GM04504 (cell line): ENCODE measurements at regions not wholly inside any gene's neighbourhood (a gene's known extent, or its start where the extent isn't known, plus 50 kb on each side); places are given as distances from the start of the nearest gene placed in this dataset.
A peak's percentile ranks its signal among the peaks of the same experiment; 100 is the strongest.
"Not testable (repeated sequence)": the region's sequence is repeated elsewhere in the genome, so short reads cannot be mapped to it uniquely, and the experiment has no call there.

Source experiments
- DNase-seq: peaks from one replicate; pipeline ENCODE4 v3.0.0-alpha.2; 2012; ENCODE audit warnings: low read depth

- no peak for DNase-seq
Measured at GRCh38 chr12:69028941-69029729, 96.2 kb upstream of the CPM start.

GRCh38 chr12:69030321-69030720, 97.3 kb upstream of the CPM start:
- no peak for DNase-seq

GRCh38 chr12:69036533-69036932, 103.6 kb upstream of the CPM start:
- no peak for DNase-seq

- no peak for DNase-seq
Measured at GRCh38 chr12:69036999-69037398, 104.0 kb upstream of the CPM start.

- DNase-seq: no peak
Measured at GRCh38 chr12:69039911-69040310, 106.9 kb upstream of the CPM start.

GRCh38 chr12:69042557-69042956, 109.6 kb upstream of the CPM start:
- no peak for DNase-seq

- DNase-seq: no peak
Measured at GRCh38 chr12:69042970-69043369, 110.0 kb upstream of the CPM start.

GRCh38 chr12:69044887-69045286, 111.9 kb upstream of the CPM start:
- no peak for DNase-seq

- DNase-seq: no peak
Measured at GRCh38 chr12:69045430-69045829, 112.5 kb upstream of the CPM start.

- DNase-seq: no peak
Measured at GRCh38 chr12:69046363-69046762, 113.4 kb upstream of the CPM start.

GRCh38 chr12:69046920-69047319, 113.9 kb upstream of the CPM start:
- no peak for DNase-seq

- DNase-seq: no peak
Measured at GRCh38 chr12:69047990-69048389, 115.0 kb upstream of the CPM start.

GRCh38 chr12:69049855-69050254, 116.9 kb upstream of the CPM start:
- DNase-seq: not testable (repeated sequence)

- peak; percentile 67 for DNase-seq
Measured at GRCh38 chr12:69052613-69053408, 119.8 kb upstream of the CPM start.

- DNase-seq: no peak
Measured at GRCh38 chr12:69054343-69055056, 121.5 kb upstream of the CPM start.

- no peak for DNase-seq
Measured at GRCh38 chr12:69055280-69055679, 122.3 kb upstream of the CPM start.

GRCh38 chr12:69055706-69056105, 122.7 kb upstream of the CPM start:
- no peak for DNase-seq

GRCh38 chr12:69056743-69057515, 124.0 kb upstream of the CPM start:
- DNase-seq: peak; percentile 37

GRCh38 chr12:69057742-69058141, 124.8 kb upstream of the CPM start:
- no peak for DNase-seq

- DNase-seq: peak; percentile 68
Measured at GRCh38 chr12:69059465-69060457, 126.8 kb upstream of the CPM start.

GRCh38 chr12:69061574-69061973, 128.6 kb upstream of the CPM start:
- no peak for DNase-seq
